ENCODE measurements at regions not wholly inside any gene's neighbourhood (a gene's known extent, or its start where the extent isn't known, plus 50 kb on each side); places are given as distances from the start of the nearest gene placed in this dataset.

GRCh38 chr9:1495282-1496030, 445.3 kb downstream of the DMRT2 start:
- Histone ChIP-seq H3K27me3 (no peaks in the 10 kb centered on the region), H3K4me3 (no peak overlapping the region), H3K36me3 (ENCODE audit: low read depth, missing control alignments) (no peaks in the 10 kb centered on the region), H3K9me3 (no peaks in the 10 kb centered on the region), H3K27ac (no peak overlapping the region), H3K4me1 (no peaks in the 10 kb centered on the region)
- WGBS, 2 donors, result 81 to 91% methylated on average over 2 of the region's 2 CpGs
- DNase-seq, result no peak
- TF ChIP-seq, protein P1, sequence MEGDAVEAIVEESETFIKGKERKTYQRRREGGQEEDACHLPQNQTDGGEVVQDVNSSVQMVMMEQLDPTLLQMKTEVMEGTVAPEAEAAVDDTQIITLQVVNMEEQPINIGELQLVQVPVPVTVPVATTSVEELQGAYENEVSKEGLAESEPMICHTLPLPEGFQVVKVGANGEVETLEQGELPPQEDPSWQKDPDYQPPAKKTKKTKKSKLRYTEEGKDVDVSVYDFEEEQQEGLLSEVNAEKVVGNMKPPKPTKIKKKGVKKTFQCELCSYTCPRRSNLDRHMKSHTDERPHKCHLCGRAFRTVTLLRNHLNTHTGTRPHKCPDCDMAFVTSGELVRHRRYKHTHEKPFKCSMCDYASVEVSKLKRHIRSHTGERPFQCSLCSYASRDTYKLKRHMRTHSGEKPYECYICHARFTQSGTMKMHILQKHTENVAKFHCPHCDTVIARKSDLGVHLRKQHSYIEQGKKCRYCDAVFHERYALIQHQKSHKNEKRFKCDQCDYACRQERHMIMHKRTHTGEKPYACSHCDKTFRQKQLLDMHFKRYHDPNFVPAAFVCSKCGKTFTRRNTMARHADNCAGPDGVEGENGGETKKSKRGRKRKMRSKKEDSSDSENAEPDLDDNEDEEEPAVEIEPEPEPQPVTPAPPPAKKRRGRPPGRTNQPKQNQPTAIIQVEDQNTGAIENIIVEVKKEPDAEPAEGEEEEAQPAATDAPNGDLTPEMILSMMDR (IDR thresholded peaks at IDR 0.05), result no peak
- TF ChIP-seq POLR2A (IDR thresholded peaks at IDR 0.05), result no peak
- intact Hi-C loops (cut with DNase I; ENCODE audit: low total_unique reads), result no loop called here

DNA sequence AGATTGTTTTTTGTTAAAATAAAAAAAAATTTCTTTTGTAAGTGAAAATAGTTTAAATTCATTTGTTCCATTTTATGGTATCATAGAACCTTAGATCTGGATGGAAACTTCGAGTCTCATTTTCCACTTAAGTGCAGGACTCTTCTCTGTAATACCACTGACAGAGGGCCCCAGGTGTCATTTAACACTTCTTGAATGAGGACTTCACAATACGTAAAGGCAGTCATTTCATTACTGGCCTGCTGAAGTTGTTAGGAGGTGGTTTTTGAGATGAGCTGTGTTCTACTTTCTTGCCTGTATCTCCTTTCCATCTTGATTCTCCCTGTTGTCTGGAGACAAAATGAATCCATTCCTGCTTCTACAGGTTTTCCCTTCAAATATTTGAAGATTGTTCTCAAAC, 455.3 kb downstream of the DMRT2 start:
- Histone ChIP-seq H3K27ac (no peak overlapping the region), H3K27me3 (no peaks in the 10 kb centered on the region), H3K36me3 (ENCODE audit: low read depth, missing control alignments) (no peaks in the 10 kb centered on the region), H3K9me3 (no peaks in the 10 kb centered on the region), H3K4me3 (no peak overlapping the region), H3K4me1 (no peaks in the 10 kb centered on the region)
- TF ChIP-seq POLR2A (IDR thresholded peaks at IDR 0.05), result no peak
- TF ChIP-seq, protein P1 (IDR thresholded peaks at IDR 0.05), result no peak
- WGBS, 2 donors, result 43 to 87% methylated on average over 2 of the region's 2 CpGs
- intact Hi-C loops (cut with DNase I; ENCODE audit: low total_unique reads), result no loop called here
- DNase-seq, result no peak

DNA sequence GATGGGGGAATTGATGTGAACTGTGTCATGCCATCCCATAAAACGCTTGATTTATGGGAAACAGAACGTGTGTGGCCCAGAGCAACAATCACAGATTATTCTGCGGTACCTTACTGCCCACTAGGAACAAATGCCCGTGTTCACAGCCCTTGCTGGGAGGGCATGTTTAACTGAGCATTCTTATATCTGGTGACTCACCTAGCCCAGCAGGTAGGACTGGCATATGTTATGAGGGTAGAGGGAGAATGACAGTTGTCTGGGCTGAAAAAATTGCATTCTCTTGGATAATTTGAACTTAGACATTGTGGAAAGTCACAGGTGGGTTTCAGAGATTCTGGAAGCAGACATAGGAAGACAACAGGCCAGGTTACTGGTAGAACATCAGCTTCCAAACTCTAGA, 460.6 kb downstream of the DMRT2 start:
- Histone ChIP-seq H3K4me3 (no peak overlapping the region), H3K27me3 (no peaks in the 10 kb centered on the region), H3K36me3 (ENCODE audit: low read depth, missing control alignments) (no peaks in the 10 kb centered on the region), H3K9me3 (no peaks in the 10 kb centered on the region), H3K4me1 (peaks cover 5% of the 10 kb centered on the region), H3K27ac (no peak overlapping the region)
- intact Hi-C loops (cut with DNase I; ENCODE audit: low total_unique reads), result no loop called here
- WGBS, 2 donors, result 81 to 90% methylated on average over 4 of the region's 4 CpGs
- no peak for TF ChIP-seq POLR2A (IDR thresholded peaks at IDR 0.05)
- TF ChIP-seq, protein P1 (IDR thresholded peaks at IDR 0.05), result no peak
- DNase-seq, result no peak

GRCh38 chr9:1513105-1513504, 462.9 kb downstream of the DMRT2 start:
- Histone ChIP-seq H3K36me3 (ENCODE audit: low read depth, missing control alignments) (no peaks in the 10 kb centered on the region), H3K4me3 (no peak overlapping the region), H3K27me3 (no peaks in the 10 kb centered on the region), H3K9me3 (no peaks in the 10 kb centered on the region), H3K27ac (no peak overlapping the region), H3K4me1 (peaks cover 5% of the 10 kb centered on the region)
- TF ChIP-seq POLR2A (IDR thresholded peaks at IDR 0.05), result no peak
- TF ChIP-seq, protein P1 (IDR thresholded peaks at IDR 0.05), result no peak
- DNase-seq, result no peak
- 79 to 93% methylated on average over 2 of the region's 2 CpGs for WGBS, 2 donors
- intact Hi-C loops (cut with DNase I; ENCODE audit: low total_unique reads), result no loop called here

DNA sequence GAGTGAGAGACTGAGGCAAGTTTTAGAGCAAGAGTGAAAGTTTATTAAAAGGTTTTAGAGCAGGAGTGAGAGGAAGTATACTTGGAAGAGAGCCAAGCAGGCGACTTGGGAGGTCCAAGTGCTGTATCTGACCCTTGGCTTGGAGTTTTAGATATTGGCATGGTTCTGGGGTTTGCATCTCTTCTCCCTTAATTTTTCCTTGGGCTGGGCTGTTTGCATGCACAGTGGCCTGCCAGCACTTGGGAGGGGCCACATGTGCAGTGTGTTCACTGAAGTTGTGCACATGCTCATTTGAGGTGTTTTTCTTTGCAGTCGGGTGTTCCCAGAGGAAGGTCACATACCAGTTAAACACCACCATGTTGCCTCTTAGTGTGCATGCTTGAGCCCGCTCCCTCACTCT, 464.1 kb downstream of the DMRT2 start:
- no peaks in the 10 kb centered on the region for H3K9me3 ChIP-seq
- H3K36me3 ChIP-seq (ENCODE audit: low read depth, missing control alignments), result no peaks in the 10 kb centered on the region
- no peaks in the 10 kb centered on the region for H3K27me3 ChIP-seq
- TF ChIP-seq, protein P1 (IDR thresholded peaks at IDR 0.05), result no peak
- no peak for TF ChIP-seq POLR2A (IDR thresholded peaks at IDR 0.05)
- peaks cover 5% of the 10 kb centered on the region for H3K4me1 ChIP-seq
- H3K4me3 ChIP-seq, result no peak overlapping the region
- no peak overlapping the region for H3K27ac ChIP-seq
- DNase-seq, result peak; percentile 18
- intact Hi-C loops (cut with DNase I; ENCODE audit: low total_unique reads), result no loop called here
- WGBS, 2 donors, result 50 to 57% methylated on average over 3 of the region's 3 CpGs

Data from testis (tissue), 2 donors.